ENCODE measurements at regions not wholly inside any gene's neighbourhood (a gene's known extent, or its start where the extent isn't known, plus 50 kb on each side); places are given as distances from the start of the nearest gene placed in this dataset.

DNA sequence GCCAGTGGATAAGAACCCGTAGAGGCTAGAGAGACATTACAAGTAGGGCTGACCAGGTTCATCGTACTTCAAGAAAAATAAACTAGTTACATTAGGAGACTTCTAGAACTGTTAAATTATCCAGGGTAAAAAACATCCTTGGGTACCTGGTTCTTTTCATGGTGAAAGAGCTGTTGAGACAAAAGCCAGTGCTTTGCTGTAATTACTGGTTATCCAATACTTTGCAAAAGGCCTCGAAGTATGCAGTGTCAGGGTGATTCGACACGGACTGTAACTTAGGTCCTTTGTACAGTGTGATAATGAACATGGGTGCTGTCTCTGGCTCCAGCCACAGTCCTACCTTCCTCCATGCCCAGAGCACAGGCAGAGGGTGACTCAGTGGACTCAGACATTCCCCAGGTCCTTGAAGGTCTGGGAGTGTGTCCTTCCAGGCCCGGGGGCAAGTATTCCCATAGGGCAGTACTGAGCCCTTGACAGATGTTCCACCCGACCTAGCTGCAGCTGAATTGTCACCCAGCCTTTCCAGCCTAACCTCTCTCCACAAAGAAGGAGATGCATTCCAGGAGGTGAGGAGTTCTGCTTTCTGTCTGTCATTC lies 123.6 kb upstream of the TMEM72 start:
- TF ChIP-seq, protein P1, sequence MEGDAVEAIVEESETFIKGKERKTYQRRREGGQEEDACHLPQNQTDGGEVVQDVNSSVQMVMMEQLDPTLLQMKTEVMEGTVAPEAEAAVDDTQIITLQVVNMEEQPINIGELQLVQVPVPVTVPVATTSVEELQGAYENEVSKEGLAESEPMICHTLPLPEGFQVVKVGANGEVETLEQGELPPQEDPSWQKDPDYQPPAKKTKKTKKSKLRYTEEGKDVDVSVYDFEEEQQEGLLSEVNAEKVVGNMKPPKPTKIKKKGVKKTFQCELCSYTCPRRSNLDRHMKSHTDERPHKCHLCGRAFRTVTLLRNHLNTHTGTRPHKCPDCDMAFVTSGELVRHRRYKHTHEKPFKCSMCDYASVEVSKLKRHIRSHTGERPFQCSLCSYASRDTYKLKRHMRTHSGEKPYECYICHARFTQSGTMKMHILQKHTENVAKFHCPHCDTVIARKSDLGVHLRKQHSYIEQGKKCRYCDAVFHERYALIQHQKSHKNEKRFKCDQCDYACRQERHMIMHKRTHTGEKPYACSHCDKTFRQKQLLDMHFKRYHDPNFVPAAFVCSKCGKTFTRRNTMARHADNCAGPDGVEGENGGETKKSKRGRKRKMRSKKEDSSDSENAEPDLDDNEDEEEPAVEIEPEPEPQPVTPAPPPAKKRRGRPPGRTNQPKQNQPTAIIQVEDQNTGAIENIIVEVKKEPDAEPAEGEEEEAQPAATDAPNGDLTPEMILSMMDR (IDR thresholded peaks at IDR 0.05): no peak

DNA sequence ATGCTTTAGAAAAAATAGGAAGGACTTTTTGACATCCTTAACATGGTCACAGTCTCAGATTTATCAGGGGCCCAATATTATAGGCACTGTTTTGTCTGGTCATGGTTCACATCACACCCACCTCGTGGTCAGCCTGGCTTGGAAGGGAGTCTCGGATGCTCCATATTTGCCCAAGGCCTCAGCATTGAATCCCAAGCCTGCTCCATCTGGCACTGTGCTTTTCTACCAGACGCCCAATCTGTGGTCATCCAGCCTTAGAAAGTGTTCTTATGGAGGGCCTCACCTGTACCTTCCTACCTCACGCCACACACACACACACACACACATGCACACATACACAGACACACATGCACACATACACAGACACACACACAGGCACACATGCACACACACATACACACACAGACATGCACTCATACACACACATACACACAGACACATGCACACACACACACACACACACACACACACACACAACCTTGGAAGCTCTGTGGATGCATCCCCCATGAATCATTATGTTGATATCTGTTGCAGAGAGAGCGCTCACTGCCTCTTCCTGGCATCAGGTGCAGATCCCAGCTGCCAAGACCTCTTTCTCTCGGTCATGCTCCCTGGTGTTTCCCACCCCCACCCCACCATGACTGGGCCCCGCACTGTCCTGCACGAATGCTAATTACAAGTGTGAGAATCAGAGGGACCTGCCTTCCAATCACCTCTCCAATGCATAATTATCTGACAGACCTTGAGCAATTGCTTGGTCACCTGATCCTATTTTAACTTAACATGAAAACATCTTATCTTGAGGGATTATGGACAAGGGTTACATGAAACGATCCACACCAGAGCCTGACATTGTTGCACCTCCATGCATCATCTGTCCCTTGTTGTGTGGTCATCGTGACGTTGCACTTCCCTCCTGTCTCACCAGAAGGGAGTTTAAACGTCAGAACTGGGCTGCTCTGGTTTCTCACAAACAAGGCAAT lies 122.7 kb upstream of the TMEM72 start:
- TF ChIP-seq, protein P1 (IDR thresholded peaks at IDR 0.05): no peak

DNA sequence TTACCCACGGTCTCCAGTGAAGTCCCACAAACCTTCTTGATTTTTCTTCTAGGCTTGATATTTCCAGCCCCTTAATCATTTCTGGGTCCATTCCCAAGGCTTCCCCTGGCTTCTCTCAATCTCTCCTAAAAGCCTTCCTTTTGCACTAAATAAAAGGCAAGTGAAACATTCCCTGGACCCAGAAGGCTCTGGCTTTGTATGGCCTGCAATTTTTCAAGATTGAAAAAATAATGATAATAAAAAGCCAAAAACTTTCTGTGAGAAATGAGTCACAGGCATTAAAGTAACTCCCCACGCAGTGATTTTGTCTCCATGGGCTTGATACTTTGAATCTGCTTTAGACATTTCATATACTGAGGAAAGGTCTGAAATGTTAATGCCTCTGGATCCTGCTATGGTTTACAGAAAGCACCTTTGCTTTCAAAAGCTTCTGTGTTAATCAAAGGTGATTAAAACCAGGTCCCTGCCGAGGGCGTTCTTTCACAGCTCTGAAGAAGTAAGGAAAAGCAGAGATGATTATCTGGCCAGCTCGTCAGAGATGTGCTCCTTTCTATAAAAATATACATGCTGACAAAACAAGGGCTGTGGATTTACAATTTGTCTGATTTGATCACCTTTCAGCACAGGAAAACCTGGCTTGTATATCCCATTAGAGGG lies 118.9 kb upstream of the TMEM72 start:
- TF ChIP-seq, protein P1 (IDR thresholded peaks at IDR 0.05): no peak

DNA sequence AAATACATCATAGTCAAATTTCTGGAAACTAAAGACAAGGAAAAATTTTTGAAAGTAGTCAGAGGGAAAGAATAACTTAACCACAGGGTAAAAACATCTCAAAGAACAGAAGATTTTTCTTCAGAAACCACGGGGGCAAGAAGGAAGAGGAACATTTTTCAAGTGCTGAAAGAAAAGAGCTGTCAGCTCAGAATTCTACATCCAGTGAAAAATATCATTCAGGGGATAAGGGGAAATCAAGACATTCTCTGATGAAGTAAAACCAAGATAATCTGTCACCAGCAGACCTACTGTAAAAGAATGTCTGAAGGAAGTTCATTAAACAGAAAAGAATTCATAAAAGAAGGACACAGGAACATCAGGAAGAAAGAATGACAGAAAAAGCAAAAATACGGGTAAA lies 111.2 kb upstream of the TMEM72 start:
- TF ChIP-seq, protein P1 (IDR thresholded peaks at IDR 0.05): no peak

DNA sequence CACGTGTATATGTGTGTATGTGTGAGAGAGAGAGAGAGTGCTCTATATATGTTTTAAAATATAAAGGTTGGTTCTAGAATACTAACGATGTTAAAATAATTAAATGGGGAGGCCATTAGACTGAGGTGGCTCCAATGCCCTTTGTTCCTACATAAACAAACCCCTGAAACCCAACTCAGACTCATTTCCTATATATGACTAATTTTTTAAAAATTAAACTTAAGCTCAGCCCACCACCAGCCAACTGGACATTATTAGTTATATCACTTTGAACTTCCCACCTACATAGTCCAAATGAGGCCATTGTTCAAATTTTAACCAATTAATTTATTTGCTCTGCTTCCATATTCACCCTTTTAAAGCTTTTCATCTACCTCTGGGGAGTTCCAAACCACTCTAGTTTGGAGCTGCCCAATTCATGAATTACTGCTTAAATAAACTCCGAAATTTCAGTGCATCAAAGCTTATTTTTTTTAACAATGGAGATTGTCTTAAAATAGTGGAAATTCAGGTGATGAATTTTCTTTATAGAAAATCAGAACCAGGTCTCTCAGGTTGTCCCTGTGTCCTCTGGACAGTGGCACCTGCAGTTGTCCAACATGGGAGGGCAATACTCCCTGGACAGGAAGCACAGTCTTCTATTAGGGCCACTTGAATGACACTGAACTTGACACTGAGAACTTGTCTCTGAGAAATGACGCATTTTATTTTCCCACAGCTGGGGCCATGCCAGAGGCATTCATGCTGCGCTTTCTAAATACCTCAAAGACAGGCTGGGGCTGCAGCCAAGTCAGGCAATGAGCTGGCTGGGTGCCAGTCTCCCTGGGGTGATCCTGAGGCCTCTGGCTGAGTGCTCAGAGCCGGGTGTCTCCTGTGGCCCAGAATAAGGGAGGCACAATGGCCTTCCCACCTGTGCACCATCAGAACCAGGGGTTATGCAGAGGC lies 109.5 kb upstream of the TMEM72 start:
- TF ChIP-seq, protein P1 (IDR thresholded peaks at IDR 0.05): no peak

DNA sequence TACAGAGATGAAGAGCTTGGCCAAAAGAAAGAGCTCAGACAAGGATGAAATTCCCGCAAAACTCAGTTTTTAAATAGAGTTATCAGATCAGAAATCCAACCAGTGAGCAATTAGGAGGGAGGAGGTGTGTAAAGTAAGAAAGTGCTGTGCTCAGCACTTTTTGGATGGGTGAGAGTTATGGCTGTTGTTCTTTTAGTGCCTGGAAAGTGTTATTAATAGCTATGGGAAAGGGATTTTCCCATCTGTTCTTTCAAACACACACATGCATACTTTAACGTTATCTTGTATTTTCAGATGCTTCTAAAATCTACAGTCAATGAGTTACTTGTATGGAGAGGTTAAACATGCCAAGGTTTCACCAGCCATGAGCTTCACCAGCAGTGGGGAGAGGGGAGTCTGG lies 107.3 kb upstream of the TMEM72 start:
- TF ChIP-seq, protein P1 (IDR thresholded peaks at IDR 0.05): no peak

DNA sequence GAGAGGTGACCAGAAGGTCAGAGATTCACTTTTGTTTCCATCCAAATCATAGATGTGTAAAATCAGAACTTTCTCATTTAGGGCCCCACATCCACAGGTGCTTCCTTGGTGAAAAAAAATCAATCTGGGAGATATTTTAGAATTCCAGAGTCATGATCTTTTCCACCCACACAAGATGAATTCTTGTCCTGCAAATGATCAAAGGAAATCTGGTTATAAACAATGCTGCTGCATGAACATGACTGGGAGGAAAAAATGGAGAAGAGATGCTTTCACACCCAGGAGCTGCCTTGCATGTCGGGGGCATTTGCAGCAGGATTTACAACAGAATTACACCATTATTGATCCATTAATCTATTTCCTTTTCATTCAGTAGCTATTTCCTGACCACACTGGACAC lies 106.5 kb upstream of the TMEM72 start:
- TF ChIP-seq, protein P1 (IDR thresholded peaks at IDR 0.05): no peak

Data from LNCAP (cell line).